ENCODE measurements at regions not wholly inside any gene's neighbourhood (a gene's known extent, or its start where the extent isn't known, plus 50 kb on each side); places are given as distances from the start of the nearest gene placed in this dataset.

- no peak for DNase-seq (ENCODE audit: low spot score)
Measured at GRCh38 chr22:26732284-26732683, 74.9 kb downstream of the MIAT start.

DNA sequence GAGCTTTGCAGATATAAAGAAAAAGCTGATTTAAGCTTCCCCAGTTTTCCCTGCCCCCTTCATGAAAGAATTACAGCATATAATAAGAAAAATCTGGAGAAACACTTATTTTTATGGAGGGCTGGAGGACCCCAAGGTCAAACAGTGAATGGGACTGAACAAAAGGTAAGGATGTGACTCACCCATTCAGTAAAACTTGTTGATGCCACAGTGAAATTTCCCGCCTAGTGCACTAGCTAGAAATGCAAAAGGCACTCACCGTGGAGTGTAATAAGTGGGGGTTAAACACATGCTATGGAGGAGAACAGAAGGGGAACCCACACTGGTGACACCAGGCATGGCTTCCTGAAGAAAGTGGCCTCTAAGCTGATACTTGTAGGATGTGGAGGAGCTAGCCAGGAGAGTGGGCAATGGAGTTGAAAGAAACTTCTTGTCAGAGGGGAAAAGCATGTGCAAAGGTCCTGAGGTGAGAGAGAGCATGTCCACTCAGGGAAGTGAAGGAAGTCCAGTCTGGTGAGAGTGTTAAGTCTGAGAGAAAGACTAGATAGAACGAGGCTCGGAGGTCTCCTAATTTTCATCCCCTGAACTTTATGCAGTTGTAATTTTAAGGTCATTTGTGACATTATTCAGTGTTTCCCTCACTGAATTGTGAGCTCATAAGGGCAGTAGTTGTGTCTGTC is 77.1 kb downstream of the MIAT start:
- no peak for DNase-seq (ENCODE audit: low spot score)

GRCh38 chr22:26735019-26735409 is 77.6 kb downstream of the MIAT start:
- no peak for DNase-seq (ENCODE audit: low spot score)

- no peak for DNase-seq (ENCODE audit: low spot score)
Measured at GRCh38 chr22:26737262-26737661, 79.9 kb downstream of the MIAT start.

GRCh38 chr22:26740253-26740652 is 82.9 kb downstream of the MIAT start:
- no peak for DNase-seq (ENCODE audit: low spot score)

GRCh38 chr22:26743149-26743548 is 85.8 kb downstream of the MIAT start:
- no peak for DNase-seq (ENCODE audit: low spot score)

- DNase-seq (ENCODE audit: low spot score), result no peak
Measured at GRCh38 chr22:26744892-26745808, 87.8 kb downstream of the MIAT start.

DNA sequence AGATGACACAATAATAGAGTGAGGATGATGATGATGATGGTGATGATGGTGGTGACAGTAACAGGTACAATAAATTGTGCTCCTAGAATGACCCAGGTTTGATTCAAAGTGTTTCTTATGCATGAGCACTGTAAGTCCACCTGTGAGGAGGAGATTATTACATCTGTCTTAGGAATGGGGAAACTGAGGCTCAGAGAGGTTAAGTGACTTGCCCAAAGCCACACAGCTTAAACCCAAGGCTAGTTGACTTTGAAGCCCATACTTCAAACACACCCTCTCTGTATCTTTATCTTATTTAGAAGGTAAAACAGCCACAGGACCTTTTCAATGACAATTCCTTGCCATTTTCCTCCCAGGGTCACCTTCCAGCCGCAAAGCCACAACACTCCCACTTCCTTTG is 88.9 kb downstream of the MIAT start:
- DNase-seq (ENCODE audit: low spot score), result no peak

GRCh38 chr22:26748845-26749244 is 91.5 kb downstream of the MIAT start:
- no peak for DNase-seq (ENCODE audit: low spot score)

DNA sequence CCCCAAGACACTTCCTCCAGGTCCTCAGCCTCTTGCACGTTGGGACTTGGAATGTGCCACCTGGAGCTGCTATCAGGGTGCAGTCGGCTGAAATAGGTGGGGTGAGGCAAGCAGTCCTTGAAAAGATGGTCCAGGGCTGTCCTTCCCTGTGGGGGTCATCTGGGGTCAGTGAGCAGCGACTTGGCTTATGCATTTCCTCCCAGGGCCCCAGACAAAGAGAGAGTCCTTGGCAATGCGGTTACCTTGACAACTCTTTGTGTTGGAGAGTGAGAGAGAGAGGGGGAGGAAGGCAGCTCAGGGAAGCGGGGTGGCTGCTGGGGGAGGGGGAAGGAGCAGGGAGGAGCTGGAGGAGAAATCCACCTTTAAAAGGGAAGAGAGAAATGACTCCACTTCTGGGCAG is 93.8 kb downstream of the MIAT start:
- no peak for DNase-seq (ENCODE audit: low spot score)

- DNase-seq (ENCODE audit: low spot score), result no peak
Measured at GRCh38 chr22:26753125-26753862, 95.9 kb downstream of the MIAT start.

GRCh38 chr22:26756675-26757293 is 99.4 kb downstream of the MIAT start:
- peak; percentile 47 for DNase-seq (ENCODE audit: low spot score)

GRCh38 chr22:26757496-26757895 is 100.1 kb downstream of the MIAT start:
- DNase-seq (ENCODE audit: low spot score), result no peak

DNA sequence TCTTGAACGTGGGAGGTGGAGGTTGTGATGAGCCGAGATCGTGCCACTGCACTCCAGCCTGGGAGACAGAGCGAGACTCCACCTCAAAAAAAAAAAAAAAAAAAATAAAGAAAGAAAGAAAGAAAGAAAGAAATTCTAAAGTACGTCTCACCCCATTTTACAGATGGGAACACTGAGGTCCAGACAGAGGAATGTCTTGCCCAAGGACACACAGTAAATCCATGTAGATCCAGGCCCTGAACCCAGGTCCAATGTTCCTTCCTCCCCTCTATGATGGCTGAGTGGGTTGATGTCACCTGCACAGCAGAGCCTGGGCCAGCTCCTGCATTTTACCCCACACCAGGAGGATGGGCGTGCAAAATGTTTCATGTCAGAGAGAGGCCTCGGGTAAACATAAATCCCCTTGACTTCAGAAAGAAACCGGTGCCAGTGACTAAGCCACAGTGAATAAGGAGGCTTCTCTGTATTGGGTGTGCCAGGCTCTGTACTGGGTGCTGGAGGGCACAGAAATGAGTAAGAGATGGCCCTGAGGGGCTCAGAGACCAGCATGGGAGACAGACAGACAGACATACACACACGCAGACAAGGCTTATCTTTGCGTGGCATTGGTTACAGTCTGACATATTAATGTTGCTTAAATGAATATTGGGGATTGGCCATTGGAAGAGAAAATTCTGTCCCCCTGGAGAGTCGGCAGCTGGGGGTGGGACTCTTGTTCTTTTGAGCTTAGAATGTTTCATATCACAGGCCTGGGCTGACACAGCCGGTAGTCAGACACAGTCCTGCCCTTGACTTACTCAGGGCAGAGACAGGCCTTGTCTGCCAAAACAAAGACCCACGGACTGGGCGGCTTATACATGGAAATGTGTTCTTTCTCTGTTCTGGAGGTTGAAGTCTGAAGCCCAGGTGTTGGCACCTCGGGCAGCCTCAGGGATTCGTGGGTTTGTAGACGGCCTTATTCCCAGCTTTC is 105.4 kb downstream of the MIAT start:
- no peak for DNase-seq (ENCODE audit: low spot score)

GRCh38 chr22:26763633-26764361 is 106.4 kb downstream of the MIAT start:
- peak; percentile 34 for DNase-seq (ENCODE audit: low spot score)

DNA sequence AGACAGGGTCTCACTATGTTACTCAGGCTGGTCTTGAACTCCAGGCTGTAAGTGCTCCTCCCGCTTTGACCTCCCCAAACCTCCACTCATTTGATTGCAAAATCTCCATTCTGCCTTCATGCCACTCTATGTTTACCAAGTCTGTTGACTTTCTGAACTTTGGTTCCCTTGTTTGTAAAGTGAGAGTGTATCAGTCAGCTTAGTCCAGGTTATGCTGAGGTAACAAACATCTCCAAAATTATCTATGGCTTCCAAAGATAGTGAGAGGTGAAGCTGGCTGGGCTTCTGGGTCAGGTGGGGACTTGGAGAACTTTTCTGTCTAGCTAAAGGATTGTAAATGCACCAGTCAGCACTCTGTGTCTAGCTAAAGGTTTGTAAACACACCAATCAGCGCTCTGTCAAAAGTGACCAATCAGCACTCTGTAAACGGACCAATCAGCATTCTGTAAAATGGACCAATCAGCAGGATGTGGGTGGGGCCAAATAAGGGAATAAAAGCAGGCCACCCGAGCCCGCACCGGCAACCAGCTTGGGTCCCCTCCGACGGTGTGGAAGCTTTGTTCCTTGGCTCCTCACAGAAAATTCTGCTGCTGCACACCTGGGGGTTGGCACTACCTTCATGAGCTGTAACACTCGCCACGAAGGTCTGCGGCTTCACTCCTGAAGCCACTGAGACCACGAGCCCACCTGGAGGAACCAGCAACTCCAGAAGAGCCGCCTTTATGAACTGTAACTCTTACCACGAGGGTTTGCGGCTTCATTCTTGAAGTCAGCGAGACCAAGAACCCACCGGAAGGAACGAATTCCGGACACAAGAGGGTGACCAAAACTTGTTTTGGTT is 109.3 kb downstream of the MIAT start:
- DNase-seq (ENCODE audit: low spot score), result no peak

DNA sequence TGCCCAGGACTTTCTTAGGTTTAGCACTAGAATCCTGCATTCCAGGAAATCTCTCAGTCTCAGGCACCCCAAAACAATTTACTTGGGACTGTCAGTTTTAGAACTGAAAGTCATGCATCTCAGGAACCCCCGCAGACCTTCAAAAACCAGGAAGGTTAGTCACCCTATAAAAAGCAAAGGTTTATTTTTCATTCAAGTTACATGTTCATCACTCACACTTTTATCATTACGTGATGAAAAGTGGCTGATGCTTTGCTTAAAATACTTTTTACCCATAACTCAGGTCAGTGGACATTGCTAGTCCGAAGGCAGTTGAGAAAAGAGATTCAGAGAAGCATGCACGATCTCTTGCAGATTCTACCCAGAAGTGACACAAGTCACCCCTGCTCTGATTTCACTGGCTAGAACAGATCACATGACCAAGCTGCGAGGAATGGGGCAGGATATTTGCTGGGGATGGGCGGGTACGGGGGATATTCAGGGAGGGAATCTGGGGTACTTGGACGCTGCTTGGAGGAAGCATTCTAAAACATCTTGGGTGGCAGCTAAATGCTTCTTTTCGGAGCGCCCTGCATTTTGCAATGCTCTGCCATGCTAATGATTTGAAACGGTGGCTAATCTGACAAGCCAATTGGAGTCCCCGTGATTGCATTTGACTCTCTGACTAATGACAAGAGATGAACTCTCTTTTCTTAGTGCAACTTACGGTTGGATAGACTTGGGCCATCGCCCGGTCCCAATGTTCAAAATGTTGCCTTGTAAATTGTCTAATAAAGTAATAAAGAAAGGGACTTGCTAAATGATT is 110.2 kb downstream of the MIAT start:
- no peak for DNase-seq (ENCODE audit: low spot score)

DNA sequence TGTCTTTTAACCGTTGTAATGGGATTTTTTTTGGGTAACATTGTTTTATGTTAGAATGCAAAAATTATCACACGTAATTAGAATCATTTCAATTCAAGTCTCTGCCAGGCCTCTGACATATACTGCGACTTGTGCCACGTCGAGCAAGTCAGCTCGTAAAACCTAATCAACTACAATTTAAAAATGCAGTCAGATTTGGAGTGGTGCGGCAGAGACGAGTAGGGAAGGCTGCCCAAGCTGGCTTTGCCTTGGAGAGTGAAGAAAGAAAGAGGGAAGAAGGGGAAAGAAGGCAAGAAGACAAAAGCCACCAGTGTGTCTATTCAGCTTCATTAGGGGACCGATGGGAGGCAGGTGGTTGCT is 110.7 kb downstream of the MIAT start:
- no peak for DNase-seq (ENCODE audit: low spot score)

DNA sequence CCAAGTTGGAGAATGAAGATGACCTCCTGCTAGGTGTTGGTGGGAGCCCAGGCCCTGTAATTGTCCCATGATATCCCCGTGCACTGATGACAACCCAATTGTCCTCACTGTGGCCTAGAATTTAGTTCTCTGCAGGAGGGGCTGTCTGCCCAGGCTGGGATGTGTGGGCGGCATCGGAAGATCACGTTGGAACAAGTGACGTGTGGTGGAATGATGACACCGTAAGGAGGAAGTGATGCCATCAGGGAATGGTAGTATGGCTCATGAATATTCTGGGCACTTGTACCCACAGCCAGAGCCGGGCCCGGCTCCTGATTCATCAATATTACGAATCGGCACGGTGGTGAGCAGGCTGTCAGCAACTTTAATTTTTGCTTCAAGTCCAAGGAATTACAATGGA is 111.6 kb downstream of the MIAT start:
- no peak for DNase-seq (ENCODE audit: low spot score)

Data from hepatic stellate cell (primary cell).